GM18868 (cell line): ENCODE measurements at regions not wholly inside any gene's neighbourhood (a gene's known extent, or its start where the extent isn't known, plus 50 kb on each side); places are given as distances from the start of the nearest gene placed in this dataset.

Source experiments
- ATAC-seq: cut with Tn5 transposase; IDR thresholded peaks from one replicate; pipeline ENCODE4 v1.9.1; 2021; ENCODE audit warnings: mild to moderate bottlenecking, moderate library complexity; ENCODE audit not compliant: unreplicated experiment

- ATAC-seq, result no peak
Measured at GRCh38 chr14:61226015-61226654, 55.0 kb downstream of the TMEM30B start.

DNA sequence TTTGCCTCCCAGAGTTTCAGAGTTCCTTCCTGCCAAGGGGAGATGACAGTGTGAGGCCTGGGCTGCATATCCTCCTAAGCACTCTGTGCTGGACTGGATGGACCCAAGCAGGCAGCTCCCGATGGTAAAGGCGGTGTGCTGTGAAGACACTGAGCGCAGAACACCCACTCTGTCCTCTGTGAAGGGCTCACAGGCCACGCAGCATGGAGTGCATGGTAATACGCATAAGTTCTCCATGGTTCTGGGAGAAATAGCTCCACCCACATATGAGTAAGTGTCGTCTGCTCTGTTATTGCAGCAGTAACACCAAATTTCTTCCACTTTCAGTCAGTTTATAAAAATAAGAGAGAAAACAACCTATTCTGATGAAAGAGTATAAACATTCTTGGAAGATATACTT, 55.8 kb downstream of the TMEM30B start:
- ATAC-seq, result no peak

- no peak for ATAC-seq
Measured at GRCh38 chr14:61223552-61223951, 57.6 kb downstream of the TMEM30B start.

GRCh38 chr14:61222388-61222787, 58.8 kb downstream of the TMEM30B start:
- no peak for ATAC-seq

- no peak for ATAC-seq
Measured at GRCh38 chr14:61221906-61222305, 59.2 kb downstream of the TMEM30B start.

DNA sequence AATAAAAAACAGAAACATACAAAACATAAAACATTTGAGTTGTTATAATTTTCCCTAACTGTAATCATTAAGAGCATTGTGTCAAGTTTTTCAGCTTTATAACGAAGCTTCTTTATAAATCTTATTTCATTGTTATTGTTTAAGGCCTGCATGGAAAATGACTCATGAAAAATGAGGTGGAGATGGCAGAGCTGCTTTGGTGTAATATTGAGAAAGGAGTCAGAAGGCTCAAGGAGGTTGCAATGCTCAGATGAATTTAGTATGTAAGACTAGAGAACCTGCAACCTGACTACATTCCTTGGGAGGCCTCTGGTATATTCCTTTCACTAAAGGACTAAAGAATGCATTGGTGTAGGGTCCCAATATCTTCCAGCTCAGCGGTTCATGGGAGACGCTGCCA, 61.5 kb downstream of the TMEM30B start:
- ATAC-seq, result no peak

GRCh38 chr14:61219256-61219655, 61.9 kb downstream of the TMEM30B start:
- no peak for ATAC-seq

DNA sequence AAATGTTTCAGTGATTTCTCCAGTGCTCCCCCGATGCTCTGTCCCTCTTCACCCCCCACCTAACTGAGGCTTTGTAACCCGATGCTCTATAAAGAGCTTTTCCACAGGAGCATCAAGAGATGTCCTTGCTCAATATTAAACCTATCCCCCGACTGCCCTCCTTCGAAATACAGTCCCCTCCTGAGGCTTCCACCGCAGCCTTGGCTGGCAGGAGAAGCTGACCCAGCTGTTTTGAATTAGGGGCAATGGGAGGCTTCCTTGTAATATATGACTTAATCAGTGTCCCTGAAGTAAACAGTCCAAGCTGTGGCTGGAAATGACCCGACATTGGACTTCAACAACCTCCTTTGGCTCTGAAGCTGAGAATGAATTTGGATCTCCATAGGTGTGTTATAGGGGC, 62.4 kb downstream of the TMEM30B start:
- no peak for ATAC-seq

GRCh38 chr14:61218157-61218556, 63.0 kb downstream of the TMEM30B start:
- no peak for ATAC-seq

DNA sequence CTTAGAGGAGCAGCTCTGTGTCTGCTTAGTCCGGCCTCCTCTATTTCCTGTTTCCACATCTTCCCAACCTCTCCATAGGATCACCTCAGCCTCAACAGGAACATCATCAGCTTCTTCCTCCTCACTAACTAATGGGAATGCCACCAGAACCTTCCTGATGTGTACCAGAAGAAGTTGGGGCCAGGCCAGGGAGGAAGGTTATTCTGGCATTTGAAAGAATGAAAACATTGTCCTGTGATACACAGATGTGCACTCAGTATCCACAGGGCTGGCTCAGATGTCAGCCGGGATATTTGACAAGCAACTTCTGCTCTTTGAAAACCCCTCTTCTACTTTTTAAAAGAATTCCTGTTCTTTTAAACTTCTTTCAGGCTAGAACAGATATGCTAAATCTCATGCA, 63.6 kb downstream of the TMEM30B start:
- ATAC-seq, result no peak

- no peak for ATAC-seq
Measured at GRCh38 chr14:61215222-61216020, 65.7 kb downstream of the TMEM30B start.

DNA sequence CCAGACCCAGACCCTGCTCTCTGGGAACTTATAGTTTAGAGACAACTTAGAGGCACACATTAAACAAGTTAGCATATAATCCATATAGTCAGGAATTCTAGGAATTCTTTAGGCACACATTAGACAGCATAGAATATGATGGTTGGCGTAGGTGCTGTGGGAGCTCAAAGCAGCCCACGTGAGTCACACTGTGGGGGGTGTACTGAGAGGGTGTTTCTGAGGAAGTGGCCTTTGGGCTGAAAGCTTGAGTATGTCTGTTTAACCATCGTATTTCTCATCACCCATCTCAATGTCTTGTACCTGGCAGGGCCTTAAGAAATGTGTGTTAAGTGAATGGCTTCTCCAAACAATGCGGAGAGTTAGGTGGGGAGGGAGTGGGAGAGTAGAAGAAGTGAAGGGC, 67.2 kb downstream of the TMEM30B start:
- no peak for ATAC-seq

DNA sequence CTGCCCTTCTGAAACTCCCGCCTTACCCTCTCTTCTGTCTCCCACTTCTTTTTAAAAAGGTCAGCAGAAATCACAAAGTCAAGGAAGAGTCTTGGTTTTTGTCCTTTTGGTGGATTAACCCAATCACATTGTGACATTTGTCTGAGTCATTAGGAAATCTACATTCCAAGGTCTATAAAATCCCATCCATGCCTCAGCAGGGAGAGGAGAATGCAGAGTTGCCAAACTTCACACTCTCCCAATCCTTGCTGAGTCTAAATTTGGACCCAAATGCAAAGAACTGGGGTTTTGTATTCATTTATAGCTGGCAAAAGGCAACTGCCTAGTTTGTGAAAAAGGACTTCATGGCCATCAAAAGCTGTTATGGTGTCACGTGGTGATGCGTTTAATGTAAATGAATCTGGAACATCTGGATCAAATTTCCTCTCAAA, 67.9 kb downstream of the TMEM30B start:
- ATAC-seq, result no peak

DNA sequence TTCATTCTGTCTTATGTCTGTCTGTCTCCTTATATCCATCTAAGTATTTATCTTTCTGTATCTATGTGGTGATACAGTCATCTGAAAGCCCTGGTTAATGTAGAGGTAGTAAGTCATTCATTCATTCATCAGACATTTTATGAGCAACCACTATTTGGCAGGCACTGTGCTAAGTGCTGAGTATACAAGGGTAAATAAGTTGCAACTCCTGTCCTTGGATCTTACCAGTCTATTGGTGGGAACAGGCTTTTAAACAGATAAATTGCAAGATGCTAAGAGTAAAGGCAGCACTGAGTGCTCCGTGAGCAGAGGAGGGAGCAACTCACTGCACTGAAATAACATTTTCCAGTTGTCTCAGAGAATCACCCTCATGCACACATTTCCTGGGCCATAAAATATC, 68.6 kb downstream of the TMEM30B start:
- ATAC-seq, result no peak

- ATAC-seq, result no peak
Measured at GRCh38 chr14:61211476-61212255, 69.5 kb downstream of the TMEM30B start.

- no peak for ATAC-seq
Measured at GRCh38 chr14:61203081-61203753, 77.9 kb downstream of the TMEM30B start.

DNA sequence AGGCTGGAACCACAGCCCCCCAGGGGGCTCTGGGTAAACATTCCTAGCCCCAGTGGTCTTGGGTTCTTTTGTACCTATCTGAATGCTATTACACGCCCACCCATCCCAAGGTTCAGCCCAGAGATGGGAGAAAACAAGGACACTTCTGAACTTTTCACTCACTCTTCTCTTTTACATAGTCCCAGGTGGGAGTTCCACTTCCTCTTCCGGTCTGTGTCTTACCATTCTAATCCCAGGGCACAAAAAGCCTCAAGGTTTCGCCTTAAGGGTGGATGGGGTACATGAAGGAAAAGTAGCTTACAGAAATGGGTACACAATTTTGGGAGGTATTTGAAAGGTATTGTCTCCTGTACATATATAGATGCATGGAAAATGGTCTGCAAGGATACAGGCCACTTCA, 79.0 kb downstream of the TMEM30B start:
- no peak for ATAC-seq

DNA sequence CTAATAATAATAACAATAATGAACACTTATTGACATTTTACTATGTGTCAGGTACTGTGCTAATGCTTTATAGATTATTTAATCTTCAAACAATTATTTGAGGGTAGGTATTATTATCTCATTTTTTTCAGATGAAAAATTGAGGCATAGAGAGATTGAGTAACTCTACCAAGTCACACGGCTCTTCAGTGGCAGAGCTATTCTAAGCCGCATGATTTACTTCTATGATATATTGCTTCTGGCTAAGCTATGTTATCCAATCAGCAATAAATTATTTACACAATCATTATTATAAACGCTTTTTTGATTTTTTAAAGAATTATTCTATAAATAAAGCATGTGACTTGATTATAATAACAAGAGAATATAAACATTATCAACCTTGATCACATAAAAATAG, 80.0 kb downstream of the TMEM30B start:
- no peak for ATAC-seq

GRCh38 chr14:61197416-61197815, 83.7 kb downstream of the TMEM30B start:
- no peak for ATAC-seq

- ATAC-seq, result no peak
Measured at GRCh38 chr14:61196792-61197191, 84.3 kb downstream of the TMEM30B start.

GRCh38 chr14:61196034-61196433, 85.1 kb downstream of the TMEM30B start:
- no peak for ATAC-seq
